Stimulated activated CD8-positive, alpha-beta memory T cell treated with anti-CD3 and anti-CD28 coated beads, Interleukin-7, amount 100 ng/mL, for 4 hours (primary cell): ENCODE measurements at regions not wholly inside any gene's neighbourhood (a gene's known extent, or its start where the extent isn't known, plus 50 kb on each side); places are given as distances from the start of the nearest gene placed in this dataset.
"Not testable (repeated sequence)": the region's sequence is repeated elsewhere in the genome, so short reads cannot be mapped to it uniquely, and the experiment has no call there.

Source experiments
- DNase-seq, 2 donors: peaks; one replicate each; pipeline ENCODE4 v3.0.0-alpha.2; 2020; ENCODE audit warnings: low read depth in 2 of 2

GRCh38 chr2:198638577-198638976 is 819.2 kb downstream of the SATB2 start:
- DNase-seq, result no peak

- no peak for DNase-seq
Measured at GRCh38 chr2:198630384-198630783, 826.0 kb downstream of the PLCL1 start.

DNA sequence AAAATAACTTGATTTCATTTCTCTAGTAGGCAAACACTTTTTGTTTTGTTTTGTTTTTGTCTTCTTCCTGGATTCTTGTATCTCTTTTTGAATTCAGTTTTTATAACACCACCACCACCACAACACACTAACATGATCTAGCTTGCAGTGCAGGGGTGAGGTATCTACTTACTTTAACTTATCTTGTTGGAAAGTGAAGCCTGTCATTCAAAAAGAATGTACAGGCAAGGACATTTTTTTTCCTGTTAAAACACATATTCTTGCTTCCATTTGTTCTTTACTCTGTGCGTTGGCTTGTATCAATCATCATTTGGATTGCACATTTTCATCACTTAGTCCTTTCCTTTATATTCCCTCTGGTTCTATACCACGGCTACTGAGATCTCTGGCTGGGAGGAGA is 824.2 kb downstream of the PLCL1 start:
- DNase-seq, result no peak

DNA sequence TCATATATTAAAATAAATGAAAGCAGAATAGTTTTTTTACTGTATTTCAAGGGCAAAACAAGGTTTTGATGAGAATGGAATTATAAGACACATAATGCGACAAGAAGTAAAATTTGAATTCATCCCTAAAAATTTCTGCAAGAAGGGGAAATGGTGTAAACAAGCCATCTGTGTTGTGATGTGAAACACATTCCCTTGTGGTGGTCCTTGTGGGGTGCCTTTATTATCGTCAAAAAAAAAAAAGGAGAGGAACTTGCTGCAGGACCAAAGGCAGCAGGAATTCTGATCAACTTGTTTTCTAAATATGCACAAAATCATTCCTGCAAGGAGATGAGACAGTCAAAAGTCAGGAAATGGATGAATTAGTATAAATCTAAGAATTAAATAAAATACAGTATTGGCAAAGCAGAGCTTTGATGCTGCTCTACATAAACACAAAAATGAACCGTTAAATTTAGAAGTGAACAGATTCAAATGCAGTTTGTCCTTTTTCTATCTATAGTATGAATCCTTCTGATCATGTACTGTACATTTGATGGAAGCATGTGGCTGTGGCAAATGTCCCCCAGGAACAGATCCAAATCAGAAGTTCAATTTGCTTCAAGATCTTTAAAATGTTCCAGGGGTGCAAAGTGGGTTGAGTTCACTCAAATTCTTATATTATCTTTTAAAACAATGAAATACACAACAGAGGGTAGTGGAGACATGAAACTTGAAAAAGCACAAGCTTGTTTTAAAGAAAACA is 818.8 kb downstream of the PLCL1 start:
- DNase-seq, result no peak

GRCh38 chr2:198615972-198616371 is 811.6 kb downstream of the PLCL1 start:
- no peak for DNase-seq

GRCh38 chr2:198611201-198611600 is 806.8 kb downstream of the PLCL1 start:
- no peak for DNase-seq

- DNase-seq, result no peak
Measured at GRCh38 chr2:198604599-198604998, 800.2 kb downstream of the PLCL1 start.

DNA sequence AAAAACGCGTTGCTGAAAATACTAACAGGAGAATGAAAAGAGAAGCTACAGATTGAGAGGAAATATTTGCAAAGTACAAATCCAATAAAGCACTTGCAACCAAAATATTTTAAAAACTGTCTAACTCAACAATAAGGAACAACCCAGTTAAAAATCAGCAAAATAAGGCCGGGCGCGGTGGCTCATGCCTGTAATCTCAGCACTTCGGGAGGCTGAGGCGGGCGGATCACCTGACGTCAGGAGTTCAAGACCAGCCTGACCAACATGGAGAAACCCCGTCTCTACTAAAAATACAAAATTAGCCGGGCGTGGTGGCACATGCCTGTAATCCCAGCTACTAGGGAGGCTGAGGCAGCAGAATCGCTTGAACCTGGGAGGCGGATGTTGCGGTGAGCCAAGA is 798.6 kb downstream of the PLCL1 start:
- DNase-seq, result not testable (repeated sequence)

GRCh38 chr2:198597648-198598047 is 793.3 kb downstream of the PLCL1 start:
- DNase-seq, result no peak

GRCh38 chr2:198596985-198597384 is 792.6 kb downstream of the PLCL1 start:
- DNase-seq, result no peak

- DNase-seq, result no peak
Measured at GRCh38 chr2:198595721-198596120, 791.3 kb downstream of the PLCL1 start.

- DNase-seq, result no peak
Measured at GRCh38 chr2:198591586-198591985, 787.2 kb downstream of the PLCL1 start.

DNA sequence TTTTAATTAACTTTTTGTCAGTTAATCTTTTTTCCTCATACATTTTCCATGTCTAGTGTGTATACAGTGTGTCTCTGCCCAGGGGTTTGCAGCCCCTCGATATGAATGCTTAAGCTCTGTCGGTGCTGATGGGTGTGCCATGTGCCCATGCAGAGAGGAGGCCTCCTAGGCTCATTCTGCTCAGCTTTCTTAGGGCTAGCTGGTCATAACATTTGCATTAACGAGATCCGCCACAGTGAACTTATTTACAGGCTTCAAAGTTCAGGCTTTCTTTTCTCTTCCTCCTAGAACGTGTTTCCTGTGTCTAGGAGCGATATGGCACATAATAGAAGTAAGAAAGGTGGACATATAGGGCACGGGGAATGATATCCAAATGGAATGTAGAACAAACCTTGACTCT is 783.3 kb downstream of the PLCL1 start:
- no peak for DNase-seq

- DNase-seq, result no peak
Measured at GRCh38 chr2:198587240-198587639, 782.8 kb downstream of the PLCL1 start.

DNA sequence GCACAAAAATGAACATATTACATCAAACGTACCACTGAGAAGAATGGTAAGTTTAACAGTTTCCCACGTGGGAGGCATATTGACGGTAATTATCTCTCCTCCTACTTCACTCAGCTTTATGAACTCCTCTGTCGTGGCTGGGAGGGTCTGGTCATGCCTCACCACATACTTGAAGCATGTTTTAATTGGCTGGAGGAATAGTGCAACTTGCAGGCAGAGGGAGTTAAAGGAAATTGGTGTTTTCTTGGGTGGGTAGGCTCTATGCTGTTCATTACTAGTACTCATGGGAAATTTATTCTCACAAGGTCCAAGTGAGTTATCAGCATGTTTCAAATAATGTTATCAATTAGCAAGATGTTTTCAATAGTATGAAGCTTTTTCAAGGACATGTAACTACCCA is 767.0 kb downstream of the PLCL1 start:
- no peak for DNase-seq

DNA sequence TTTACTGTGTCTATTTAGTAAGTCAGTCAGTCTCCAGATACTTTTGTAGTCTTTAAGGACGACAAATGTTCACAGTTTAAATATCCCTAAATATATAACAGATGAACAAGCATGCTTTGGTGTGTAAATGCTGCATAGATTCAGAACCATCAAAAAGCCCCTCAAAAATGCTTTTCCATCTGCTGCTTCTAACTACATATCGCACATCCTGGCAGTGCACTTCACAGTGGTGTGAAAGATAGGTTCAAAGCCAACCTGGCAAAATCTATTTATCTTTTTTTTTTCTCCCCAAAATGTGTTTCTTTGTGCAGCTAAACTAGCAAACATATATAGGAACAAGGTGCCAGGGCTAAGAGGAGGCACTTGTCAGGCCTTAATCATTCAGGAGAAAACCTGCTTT is 753.8 kb downstream of the PLCL1 start:
- no peak for DNase-seq

GRCh38 chr2:198546122-198546521 is 741.7 kb downstream of the PLCL1 start:
- DNase-seq, result no peak

DNA sequence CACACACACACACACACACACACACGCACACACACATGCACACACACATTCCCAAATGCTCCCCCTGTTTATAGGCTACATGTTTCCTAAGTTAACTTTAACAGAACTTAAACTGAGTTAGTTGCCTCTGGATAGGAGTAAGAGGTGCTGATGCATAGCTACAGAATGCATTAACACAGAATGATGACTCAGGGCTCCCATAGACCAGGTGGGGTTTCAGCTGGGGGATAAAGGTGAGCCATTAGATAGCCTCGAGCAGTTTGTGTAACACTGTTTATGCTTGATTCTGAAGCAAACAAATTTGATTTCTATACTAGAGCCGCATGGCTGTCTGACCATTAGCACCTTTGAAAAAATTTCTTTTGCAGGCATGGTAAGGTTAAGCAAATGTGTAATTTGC is 741.0 kb downstream of the PLCL1 start:
- DNase-seq, result no peak

DNA sequence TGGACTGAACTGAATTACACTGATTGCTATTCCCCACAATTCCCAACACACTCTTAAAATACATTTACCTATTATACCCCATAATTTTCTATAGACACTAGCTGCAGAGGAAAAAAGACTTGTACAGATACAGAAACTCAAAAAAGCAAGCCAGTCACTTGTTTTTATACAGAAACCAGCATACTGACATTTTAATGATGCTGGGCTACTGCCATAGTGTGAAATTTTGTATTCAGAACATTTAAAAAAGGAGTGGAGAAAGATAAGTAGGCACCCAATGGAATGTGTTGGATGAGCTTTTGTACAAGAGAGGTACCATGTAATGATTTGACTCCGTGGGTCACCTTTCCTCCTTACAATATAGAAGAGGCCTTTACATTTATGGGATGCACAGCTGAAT is 740.1 kb downstream of the PLCL1 start:
- DNase-seq, result no peak

DNA sequence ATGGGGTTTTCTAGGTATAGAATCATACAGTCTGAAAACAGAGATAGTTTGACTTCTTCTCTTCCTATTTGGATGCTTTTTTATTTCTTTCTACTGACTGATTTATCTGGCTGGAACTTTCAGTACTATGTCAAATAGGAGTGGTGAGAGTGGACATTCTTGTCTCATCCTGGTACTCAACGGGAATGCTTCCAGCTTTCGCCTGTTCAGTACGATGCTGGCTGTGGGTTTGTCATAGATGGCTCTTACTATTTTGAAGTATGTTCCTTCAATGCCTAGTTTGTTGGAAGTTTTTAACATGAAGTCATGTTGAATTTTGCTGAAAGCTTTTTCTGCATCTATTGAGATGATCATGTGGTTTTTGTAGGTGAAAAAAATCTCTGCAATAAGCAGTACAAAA is 730.4 kb downstream of the PLCL1 start:
- no peak for DNase-seq

GRCh38 chr2:198525211-198525969 is 721.0 kb downstream of the PLCL1 start:
- DNase-seq, result no peak

- no peak for DNase-seq
Measured at GRCh38 chr2:198523710-198524109, 719.3 kb downstream of the PLCL1 start.

- DNase-seq, result no peak
Measured at GRCh38 chr2:198518935-198519334, 714.5 kb downstream of the PLCL1 start.
